ENCODE measurements at regions not wholly inside any gene's neighbourhood (a gene's known extent, or its start where the extent isn't known, plus 50 kb on each side); places are given as distances from the start of the nearest gene placed in this dataset.

DNA sequence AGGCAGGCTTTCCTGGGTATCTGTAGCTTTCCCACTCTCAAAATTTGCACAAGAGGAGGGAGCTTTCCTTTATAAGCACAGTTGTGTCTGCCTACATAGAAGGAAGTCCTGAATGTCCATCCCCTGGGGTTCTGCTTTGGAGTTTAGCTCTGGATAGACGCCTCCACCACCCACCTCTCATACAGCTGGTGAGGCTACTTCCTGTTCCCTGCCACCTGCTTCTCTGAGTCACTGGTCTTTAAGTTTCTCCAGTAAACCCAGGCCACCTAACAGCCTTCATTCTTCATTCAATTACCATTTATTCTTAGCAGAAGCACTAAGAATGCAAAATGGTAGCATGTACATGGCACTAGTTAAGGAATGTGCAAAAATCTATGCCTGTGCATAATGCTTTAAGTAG is 407.8 kb downstream of the CDH2 start:
- no peaks in the 10 kb centered on the region for H3K9me3 ChIP-seq
- H3K4me1 ChIP-seq, result no peaks in the 10 kb centered on the region
- 36 to 86% (median 58%) methylated on average over 1 of the region's 1 CpG for WGBS, 5 donors
- H3K27ac ChIP-seq, result no peak overlapping the region
- H3K36me3 ChIP-seq, result no peaks in the 10 kb centered on the region
- TF ChIP-seq POLR2AphosphoS5 (IDR thresholded peaks at IDR 0.05), result no peak
- intact Hi-C loops (cut with DNase I; ENCODE audit: low total_unique reads), result no loop called here
- no peak for DNase-seq
- H3K4me3 ChIP-seq, result no peak overlapping the region
- H3K27me3 ChIP-seq, result no peaks in the 10 kb centered on the region

DNA sequence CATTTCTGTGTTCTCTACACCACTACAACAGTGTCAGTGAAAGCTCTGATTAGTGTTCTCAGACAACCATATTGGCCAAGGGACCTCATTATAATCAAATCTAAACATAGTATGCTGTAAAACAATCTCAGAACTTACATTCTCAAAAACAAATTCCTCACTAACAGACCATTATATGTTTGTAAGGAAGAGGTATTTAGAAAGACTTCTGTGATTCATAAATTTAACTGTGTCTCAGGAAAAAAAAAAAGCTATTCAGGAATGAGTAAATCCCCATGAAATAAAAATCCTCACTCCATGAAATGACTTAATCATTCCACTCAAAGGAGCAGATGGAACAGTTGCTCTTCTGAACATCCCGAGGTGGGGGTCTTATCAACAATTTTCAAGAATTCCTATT is 413.0 kb downstream of the CDH2 start:
- no peak for DNase-seq
- no peak overlapping the region for H3K4me3 ChIP-seq
- no peaks in the 10 kb centered on the region for H3K4me1 ChIP-seq
- no peaks in the 10 kb centered on the region for H3K36me3 ChIP-seq
- H3K27ac ChIP-seq, result no peak overlapping the region
- no peaks in the 10 kb centered on the region for H3K27me3 ChIP-seq
- WGBS, 5 donors, result 60 to 71% (median 67%) methylated on average over 1 of the region's 1 CpG
- TF ChIP-seq, protein P1, sequence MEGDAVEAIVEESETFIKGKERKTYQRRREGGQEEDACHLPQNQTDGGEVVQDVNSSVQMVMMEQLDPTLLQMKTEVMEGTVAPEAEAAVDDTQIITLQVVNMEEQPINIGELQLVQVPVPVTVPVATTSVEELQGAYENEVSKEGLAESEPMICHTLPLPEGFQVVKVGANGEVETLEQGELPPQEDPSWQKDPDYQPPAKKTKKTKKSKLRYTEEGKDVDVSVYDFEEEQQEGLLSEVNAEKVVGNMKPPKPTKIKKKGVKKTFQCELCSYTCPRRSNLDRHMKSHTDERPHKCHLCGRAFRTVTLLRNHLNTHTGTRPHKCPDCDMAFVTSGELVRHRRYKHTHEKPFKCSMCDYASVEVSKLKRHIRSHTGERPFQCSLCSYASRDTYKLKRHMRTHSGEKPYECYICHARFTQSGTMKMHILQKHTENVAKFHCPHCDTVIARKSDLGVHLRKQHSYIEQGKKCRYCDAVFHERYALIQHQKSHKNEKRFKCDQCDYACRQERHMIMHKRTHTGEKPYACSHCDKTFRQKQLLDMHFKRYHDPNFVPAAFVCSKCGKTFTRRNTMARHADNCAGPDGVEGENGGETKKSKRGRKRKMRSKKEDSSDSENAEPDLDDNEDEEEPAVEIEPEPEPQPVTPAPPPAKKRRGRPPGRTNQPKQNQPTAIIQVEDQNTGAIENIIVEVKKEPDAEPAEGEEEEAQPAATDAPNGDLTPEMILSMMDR (IDR thresholded peaks at IDR 0.05), result no peak
- no peak for TF ChIP-seq POLR2A (IDR thresholded peaks at IDR 0.05)
- TF ChIP-seq POLR2AphosphoS5 (IDR thresholded peaks at IDR 0.05), result no peak
- intact Hi-C loops (cut with DNase I; ENCODE audit: low total_unique reads), result no loop called here
- H3K9me3 ChIP-seq, result no peaks in the 10 kb centered on the region

DNA sequence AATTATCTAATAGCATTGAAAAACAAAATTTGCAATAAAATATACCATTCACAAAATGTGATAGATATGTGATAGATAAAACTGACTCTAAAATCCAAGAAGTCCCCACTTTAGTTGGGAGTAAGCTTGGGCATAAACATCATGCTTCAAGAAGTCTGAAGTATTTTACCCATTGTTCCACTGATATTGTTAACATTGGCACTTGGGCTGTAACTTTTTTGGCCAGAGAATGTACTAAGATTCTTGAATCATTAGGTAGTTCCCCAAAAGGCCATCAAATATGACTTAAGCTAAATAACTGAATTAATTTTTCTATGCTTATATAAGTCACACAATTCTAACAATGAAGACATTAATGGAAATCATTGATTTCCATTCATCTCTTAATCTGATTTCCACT is 413.6 kb downstream of the CDH2 start:
- TF ChIP-seq EP300 (IDR thresholded peaks at IDR 0.05) (no peak), POLR2AphosphoS5 (IDR thresholded peaks at IDR 0.05) (no peak), POLR2A (IDR thresholded peaks at IDR 0.05) (no peak)
- TF ChIP-seq, protein P1 (IDR thresholded peaks at IDR 0.05), result no peak
- DNase-seq, result no peak
- H3K36me3 ChIP-seq, result no peaks in the 10 kb centered on the region
- no peaks in the 10 kb centered on the region for H3K27me3 ChIP-seq
- H3K9me3 ChIP-seq, result no peaks in the 10 kb centered on the region
- no peak overlapping the region for H3K27ac ChIP-seq
- intact Hi-C loops (cut with DNase I; ENCODE audit: low total_unique reads), result no loop called here
- no peak overlapping the region for H3K4me3 ChIP-seq
- H3K4me1 ChIP-seq, result no peaks in the 10 kb centered on the region

DNA sequence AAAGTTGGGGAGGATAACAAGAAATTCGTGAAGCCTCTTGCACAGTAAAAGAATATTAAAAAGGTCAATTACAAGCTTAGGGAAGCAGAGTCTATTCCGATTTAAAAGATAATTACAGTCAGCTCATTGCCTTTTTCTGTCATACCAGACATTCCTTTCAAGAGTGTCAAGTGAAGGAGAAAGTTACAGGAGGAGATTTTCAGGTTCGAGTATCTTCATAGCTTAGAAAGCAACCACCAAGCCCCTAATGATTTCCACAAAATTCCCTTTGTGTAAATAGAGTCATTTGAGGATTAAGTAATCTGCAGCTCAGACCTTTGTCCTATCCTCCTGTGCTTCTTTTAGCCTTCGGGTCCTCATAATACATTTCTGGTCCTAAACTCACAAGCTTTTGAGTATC is 414.9 kb downstream of the CDH2 start:
- Histone ChIP-seq H3K36me3 (no peaks in the 10 kb centered on the region), H3K4me1 (no peaks in the 10 kb centered on the region), H3K4me3 (no peak overlapping the region), H3K9me3 (no peaks in the 10 kb centered on the region), H3K27ac (no peak overlapping the region), H3K27me3 (no peaks in the 10 kb centered on the region)
- 51 to 79% (median 73%) methylated on average over 4 of the region's 4 CpGs for WGBS, 5 donors
- DNase-seq, result no peak
- no peak for TF ChIP-seq POLR2AphosphoS5 (IDR thresholded peaks at IDR 0.05)
- TF ChIP-seq EP300 (IDR thresholded peaks at IDR 0.05), result no peak
- intact Hi-C loops (cut with DNase I; ENCODE audit: low total_unique reads), result no loop called here

DNA sequence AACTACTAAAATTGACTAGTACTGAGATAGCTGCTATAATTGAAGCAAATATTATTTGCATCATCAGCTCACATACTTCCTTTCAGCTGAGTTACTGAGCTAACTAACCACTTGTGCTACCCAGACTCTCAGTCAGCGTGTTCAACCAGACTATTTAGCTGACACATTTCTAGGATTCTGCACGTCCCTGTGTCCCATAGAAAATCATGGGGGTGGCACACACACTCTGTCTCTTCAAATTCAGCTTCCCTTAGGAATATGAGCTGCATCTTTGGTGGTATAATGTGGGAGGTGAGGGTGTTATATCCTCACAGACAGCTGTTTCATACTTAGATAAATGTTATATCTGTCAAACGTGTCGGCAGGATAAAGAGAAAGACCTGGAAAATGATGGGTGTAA is 424.0 kb downstream of the CDH2 start:
- Histone ChIP-seq H3K27ac (no peak overlapping the region), H3K36me3 (no peaks in the 10 kb centered on the region), H3K4me1 (no peaks in the 10 kb centered on the region), H3K9me3 (no peaks in the 10 kb centered on the region), H3K4me3 (no peak overlapping the region), H3K27me3 (no peaks in the 10 kb centered on the region)
- intact Hi-C loops (cut with DNase I; ENCODE audit: low total_unique reads), result loop anchor here (10.0 kb wide), 1 partner anchor 148 kb away; no protein-coding TSS in a partner anchor
- TF ChIP-seq, protein P1 (IDR thresholded peaks at IDR 0.05), result no peak
- TF ChIP-seq EP300 (IDR thresholded peaks at IDR 0.05), result no peak
- TF ChIP-seq POLR2A (IDR thresholded peaks at IDR 0.05), result no peak
- TF ChIP-seq POLR2AphosphoS5 (IDR thresholded peaks at IDR 0.05), result no peak
- WGBS, 5 donors, result 71 to 81% (median 75%) methylated on average over 4 of the region's 4 CpGs
- no peak for DNase-seq
